A673 (cell line): ENCODE measurements at regions not wholly inside any gene's neighbourhood (a gene's known extent, or its start where the extent isn't known, plus 50 kb on each side); places are given as distances from the start of the nearest gene placed in this dataset.

Experiments
- CTCF ChIP-seq: fragments of 300-800, 200-600 bp; sonication (generic); conservative IDR thresholded peaks from 2 replicates; pipeline ENCODE4 v1.5.1; 2017; ENCODE audit warnings: low read depth, mild to moderate bottlenecking, antibody characterized with exemption, low read length, moderate library complexity, mixed read lengths
- EZH2 ChIP-seq: fragments of 200-600 bp; sonication (generic); IDR thresholded peaks from 2 replicates; pipeline ENCODE4 v1.6.1; 2017; ENCODE audit warnings: borderline replicate concordance, low read depth, mild to moderate bottlenecking, mixed read lengths, antibody characterized with exemption, low read length; ENCODE audit not compliant: poor library complexity, severe bottlenecking

- TF ChIP-seq CTCF: no peak
- no peak for TF ChIP-seq EZH2
These were observed 393.3 kb downstream of the NPHP4 start for GRCh38 chr1:5598824-5599395.
